ENCODE measurements at regions not wholly inside any gene's neighbourhood (a gene's known extent, or its start where the extent isn't known, plus 50 kb on each side); places are given as distances from the start of the nearest gene placed in this dataset.

DNA sequence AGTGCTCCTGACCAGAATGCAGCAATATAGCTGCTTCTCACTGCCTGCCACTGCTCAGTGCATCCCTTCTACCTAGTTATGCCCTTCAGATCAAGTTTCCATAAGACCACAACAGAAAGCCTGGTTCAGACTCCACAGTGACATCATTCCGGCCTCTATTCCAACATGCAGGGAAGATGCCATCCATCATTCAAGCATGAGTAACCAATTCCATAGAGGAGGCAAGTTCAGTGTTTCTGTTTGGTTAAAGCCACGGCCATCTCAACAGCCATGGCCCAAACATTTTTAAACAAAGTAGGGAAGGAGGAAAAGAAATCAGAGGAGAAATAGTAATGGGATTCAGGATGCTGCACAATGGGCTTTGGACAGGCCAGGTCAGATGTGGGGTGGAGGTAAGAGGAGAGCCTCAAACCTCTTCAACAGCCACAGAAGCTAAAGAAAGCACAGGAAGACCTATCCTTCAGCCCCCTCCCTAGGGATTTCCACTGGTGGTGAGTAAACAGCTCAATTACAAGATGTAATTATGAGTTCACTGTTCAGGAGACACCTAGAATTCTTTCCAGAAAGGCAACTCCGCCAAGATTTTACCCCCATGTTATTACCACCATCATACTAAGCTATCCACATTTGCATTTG is 484.9 kb downstream of the SETD4 start:
- no peaks in the 10 kb centered on the region for H3K27me3 ChIP-seq (replicated peaks; ENCODE audit: control insufficient read depth, insufficient read depth, low read length)
- H3K4me3 ChIP-seq (ENCODE audit: low read length): no peak overlapping the region
- H3K36me3 ChIP-seq (ENCODE audit: control insufficient read depth, insufficient read depth, low read length, severe bottlenecking): no peaks in the 10 kb centered on the region
- H3K9me3 ChIP-seq (ENCODE audit: control insufficient read depth, low read length): no peaks in the 10 kb centered on the region
- H3K9ac ChIP-seq (ENCODE audit: low read length): no peak overlapping the region
- DNase-seq (ENCODE audit: low read depth): peak; percentile 67
- peaks cover 39% of the 10 kb centered on the region for H3K4me1 ChIP-seq (ENCODE audit: control insufficient read depth, insufficient read depth, low read length)

GRCh38 chr21:35573472-35574374 is 486.6 kb downstream of the SETD4 start:
- Histone ChIP-seq H3K4me3 (ENCODE audit: low read length) (no peak overlapping the region), H3K27me3 (replicated peaks; ENCODE audit: control insufficient read depth, insufficient read depth, low read length) (no peaks in the 10 kb centered on the region), H3K9ac (ENCODE audit: low read length) (no peak overlapping the region), H3K36me3 (ENCODE audit: control insufficient read depth, insufficient read depth, low read length, severe bottlenecking) (no peaks in the 10 kb centered on the region), H3K4me1 (ENCODE audit: control insufficient read depth, insufficient read depth, low read length) (peaks cover 28% of the 10 kb centered on the region), H3K9me3 (ENCODE audit: control insufficient read depth, low read length) (no peaks in the 10 kb centered on the region)
- peak; percentile 53 for DNase-seq (ENCODE audit: low read depth)

GRCh38 chr21:35571910-35572309 is 488.4 kb downstream of the SETD4 start:
- no peak for DNase-seq (ENCODE audit: low read depth)
- Histone ChIP-seq H3K36me3 (ENCODE audit: control insufficient read depth, insufficient read depth, low read length, severe bottlenecking) (no peaks in the 10 kb centered on the region), H3K27me3 (replicated peaks; ENCODE audit: control insufficient read depth, insufficient read depth, low read length) (no peaks in the 10 kb centered on the region), H3K9me3 (ENCODE audit: control insufficient read depth, low read length) (peaks cover 6% of the 10 kb centered on the region), H3K4me1 (ENCODE audit: control insufficient read depth, insufficient read depth, low read length) (peaks cover 15% of the 10 kb centered on the region), H3K4me3 (ENCODE audit: low read length) (no peak overlapping the region), H3K9ac (ENCODE audit: low read length) (no peak overlapping the region)

DNA sequence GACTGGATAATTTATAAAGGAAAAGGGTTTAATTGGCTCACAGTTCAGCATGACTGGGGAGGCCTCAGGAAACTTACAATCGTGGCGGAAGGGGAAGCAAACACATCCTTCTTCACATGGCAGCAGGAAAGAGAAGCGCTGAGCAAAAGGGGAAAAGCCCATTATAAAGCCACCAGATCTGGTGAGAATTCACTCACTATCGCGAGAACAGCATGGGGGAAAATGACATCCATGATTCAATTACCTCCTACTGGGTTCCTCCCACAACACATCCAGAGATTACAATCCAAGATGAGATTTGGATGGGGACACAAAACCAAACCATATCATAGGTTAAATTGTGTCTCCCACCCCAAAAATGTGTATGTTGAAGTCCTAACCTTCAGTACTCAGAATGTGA is 491.7 kb downstream of the SETD4 start:
- Histone ChIP-seq H3K9me3 (ENCODE audit: control insufficient read depth, low read length) (peaks cover 15% of the 10 kb centered on the region), H3K4me1 (ENCODE audit: control insufficient read depth, insufficient read depth, low read length) (peaks cover 21% of the 10 kb centered on the region)

GRCh38 chr21:35566874-35567273 is 493.5 kb downstream of the SETD4 start:
- H3K4me1 ChIP-seq (ENCODE audit: control insufficient read depth, insufficient read depth, low read length): peaks cover 28% of the 10 kb centered on the region
- no peak for DNase-seq (ENCODE audit: low read depth)
- H3K27me3 ChIP-seq (replicated peaks; ENCODE audit: control insufficient read depth, insufficient read depth, low read length): no peaks in the 10 kb centered on the region
- no peaks in the 10 kb centered on the region for H3K36me3 ChIP-seq (ENCODE audit: control insufficient read depth, insufficient read depth, low read length, severe bottlenecking)
- no peak overlapping the region for H3K9ac ChIP-seq (ENCODE audit: low read length)
- peaks cover 15% of the 10 kb centered on the region for H3K9me3 ChIP-seq (ENCODE audit: control insufficient read depth, low read length)
- H3K4me3 ChIP-seq (ENCODE audit: low read length): no peak overlapping the region

More for the DNA sequence above, 491.7 kb downstream of the SETD4 start:
- no peaks in the 10 kb centered on the region for H3K27me3 ChIP-seq (replicated peaks; ENCODE audit: control insufficient read depth, insufficient read depth, low read length)
- no peak overlapping the region for H3K9ac ChIP-seq (ENCODE audit: low read length)
- no peak for DNase-seq (ENCODE audit: low read depth)
- H3K36me3 ChIP-seq (ENCODE audit: control insufficient read depth, insufficient read depth, low read length, severe bottlenecking): no peaks in the 10 kb centered on the region
- no peak overlapping the region for H3K4me3 ChIP-seq (ENCODE audit: low read length)

DNA sequence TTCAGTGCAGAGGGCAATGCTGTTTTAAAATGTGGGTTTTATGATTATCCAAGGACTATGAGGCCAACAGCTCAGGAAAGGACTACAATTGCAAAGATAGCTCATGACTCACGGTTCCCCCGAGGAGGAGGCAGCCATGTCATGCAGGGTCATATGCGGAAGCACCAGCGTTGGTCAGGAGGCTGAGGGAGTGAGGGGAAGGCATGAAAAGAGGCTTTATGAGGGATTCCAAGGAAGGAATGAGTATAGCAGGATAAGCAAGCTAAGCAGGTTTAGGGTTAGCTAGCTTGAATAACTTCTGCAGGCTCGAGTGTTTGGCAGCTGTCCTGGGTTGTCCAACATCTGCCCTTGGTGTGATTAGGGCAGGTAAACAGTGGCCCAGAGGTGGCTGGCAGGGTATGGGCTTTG is 495.1 kb downstream of the SETD4 start:
- peak; percentile 78 for DNase-seq (ENCODE audit: low read depth)
- Histone ChIP-seq H3K27me3 (replicated peaks; ENCODE audit: control insufficient read depth, insufficient read depth, low read length) (no peaks in the 10 kb centered on the region), H3K9ac (ENCODE audit: low read length) (peak overlapping the region; percentile 65), H3K9me3 (ENCODE audit: control insufficient read depth, low read length) (peaks cover 15% of the 10 kb centered on the region), H3K4me1 (ENCODE audit: control insufficient read depth, insufficient read depth, low read length) (peaks cover 31% of the 10 kb centered on the region), H3K36me3 (ENCODE audit: control insufficient read depth, insufficient read depth, low read length, severe bottlenecking) (no peaks in the 10 kb centered on the region), H3K4me3 (ENCODE audit: low read length) (peak overlapping the region; percentile 37)

GRCh38 chr21:35563885-35564451 is 496.4 kb downstream of the SETD4 start:
- H3K4me1 ChIP-seq (ENCODE audit: control insufficient read depth, insufficient read depth, low read length): peaks cover 44% of the 10 kb centered on the region
- H3K27me3 ChIP-seq (replicated peaks; ENCODE audit: control insufficient read depth, insufficient read depth, low read length): no peaks in the 10 kb centered on the region
- H3K36me3 ChIP-seq (ENCODE audit: control insufficient read depth, insufficient read depth, low read length, severe bottlenecking): no peaks in the 10 kb centered on the region
- H3K9me3 ChIP-seq (ENCODE audit: control insufficient read depth, low read length): peaks cover 15% of the 10 kb centered on the region
- peak overlapping the region; percentile 59 for H3K4me3 ChIP-seq (ENCODE audit: low read length)
- H3K9ac ChIP-seq (ENCODE audit: low read length): peak overlapping the region; percentile 65
- peak; percentile 86 for DNase-seq (ENCODE audit: low read depth)

- no peak overlapping the region for H3K9ac ChIP-seq (ENCODE audit: low read length)
Measured at GRCh38 chr21:35562876-35563275, 497.4 kb downstream of the SETD4 start.

GRCh38 chr21:35561116-35561515 is 499.2 kb downstream of the SETD4 start:
- Histone ChIP-seq H3K27me3 (replicated peaks; ENCODE audit: control insufficient read depth, insufficient read depth, low read length) (no peaks in the 10 kb centered on the region), H3K4me1 (ENCODE audit: control insufficient read depth, insufficient read depth, low read length) (peaks cover 49% of the 10 kb centered on the region), H3K9me3 (ENCODE audit: control insufficient read depth, low read length) (peaks cover under 1% of the 10 kb centered on the region), H3K36me3 (ENCODE audit: control insufficient read depth, insufficient read depth, low read length, severe bottlenecking) (no peaks in the 10 kb centered on the region), H3K4me3 (ENCODE audit: low read length) (no peak overlapping the region), H3K9ac (ENCODE audit: low read length) (no peak overlapping the region)
- DNase-seq (ENCODE audit: low read depth): no peak

More at GRCh38 chr21:35562876-35563275, 497.4 kb downstream of the SETD4 start:
- Histone ChIP-seq H3K9me3 (ENCODE audit: control insufficient read depth, low read length) (peaks cover 15% of the 10 kb centered on the region), H3K36me3 (ENCODE audit: control insufficient read depth, insufficient read depth, low read length, severe bottlenecking) (no peaks in the 10 kb centered on the region), H3K27me3 (replicated peaks; ENCODE audit: control insufficient read depth, insufficient read depth, low read length) (no peaks in the 10 kb centered on the region), H3K4me1 (ENCODE audit: control insufficient read depth, insufficient read depth, low read length) (peaks cover 49% of the 10 kb centered on the region), H3K4me3 (ENCODE audit: low read length) (no peak overlapping the region)
- DNase-seq (ENCODE audit: low read depth): no peak

- no peaks in the 10 kb centered on the region for H3K36me3 ChIP-seq (ENCODE audit: control insufficient read depth, insufficient read depth, low read length, severe bottlenecking)
- no peaks in the 10 kb centered on the region for H3K9me3 ChIP-seq (ENCODE audit: control insufficient read depth, low read length)
- peak overlapping the region; percentile 40 for H3K4me3 ChIP-seq (ENCODE audit: low read length)
- no peaks in the 10 kb centered on the region for H3K27me3 ChIP-seq (replicated peaks; ENCODE audit: control insufficient read depth, insufficient read depth, low read length)
- peaks cover 38% of the 10 kb centered on the region for H3K4me1 ChIP-seq (ENCODE audit: control insufficient read depth, insufficient read depth, low read length)
- peak; percentile 43 for DNase-seq (ENCODE audit: low read depth)
- H3K9ac ChIP-seq (ENCODE audit: low read length): peak overlapping the region; percentile 9
Measured at GRCh38 chr21:35559829-35560225, 500.5 kb downstream of the SETD4 start.

DNA sequence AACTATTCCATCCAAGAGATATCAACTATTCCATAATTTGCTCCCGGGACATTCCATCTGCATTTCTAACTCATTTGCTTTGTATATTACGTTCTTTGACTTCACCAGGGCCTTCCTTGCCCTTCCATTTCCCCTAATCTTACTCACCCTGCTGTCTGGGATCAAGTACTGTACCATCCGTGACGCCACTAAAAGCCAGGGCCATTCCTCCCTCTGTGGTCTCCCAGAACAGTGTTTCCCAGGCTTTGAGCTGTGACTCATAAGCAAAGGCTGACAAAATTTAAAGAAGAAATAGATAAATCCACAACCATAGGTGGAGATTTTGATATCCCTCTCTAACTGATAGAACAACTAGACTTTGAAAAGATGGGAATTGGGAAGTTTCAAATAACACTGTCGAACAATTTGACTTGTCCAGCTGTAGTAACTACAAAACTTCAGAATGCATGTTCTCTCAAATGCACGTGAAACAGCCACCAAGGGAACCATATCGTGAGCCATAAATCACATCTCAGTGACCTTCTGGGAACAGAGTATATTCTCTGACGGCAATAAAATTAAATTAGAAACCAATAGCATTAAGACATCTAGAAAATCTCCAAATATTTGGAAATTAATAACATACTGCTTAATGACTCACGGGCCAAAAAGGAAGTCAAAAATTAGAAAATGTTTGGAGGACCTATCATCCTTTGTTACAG is 501.0 kb downstream of the SETD4 start:
- Histone ChIP-seq H3K4me1 (ENCODE audit: control insufficient read depth, insufficient read depth, low read length) (peaks cover 33% of the 10 kb centered on the region), H3K4me3 (ENCODE audit: low read length) (peak overlapping the region; percentile 40), H3K36me3 (ENCODE audit: control insufficient read depth, insufficient read depth, low read length, severe bottlenecking) (no peaks in the 10 kb centered on the region), H3K9ac (ENCODE audit: low read length) (peak overlapping the region; percentile 9), H3K27me3 (replicated peaks; ENCODE audit: control insufficient read depth, insufficient read depth, low read length) (no peaks in the 10 kb centered on the region), H3K9me3 (ENCODE audit: control insufficient read depth, low read length) (no peaks in the 10 kb centered on the region)
- peak; percentile 76 for DNase-seq (ENCODE audit: low read depth)
